A549 (cell line): ENCODE measurements at regions not wholly inside any gene's neighbourhood (a gene's known extent, or its start where the extent isn't known, plus 50 kb on each side); places are given as distances from the start of the nearest gene placed in this dataset.

Experiments
- ATAC-seq, 2 experiments: fragments of 200-7000 bp in 1 of 2; fragments of >200 bp in 1 of 2; cut with Nextera tagmentation in 1 of 2; cut with Tn5 transposase in 1 of 2; 3 replicates each; pipeline versions ENCODE4 v1.8.0 to v1.9.1; 2018 to 2020; ENCODE audit warnings: mild to moderate bottlenecking in 1 of 2, moderate library complexity in 1 of 2
- CTCF ChIA-PET: fragments of 300-600 bp; sonication (Branson Sonifier 250); formaldehyde crosslinking; extraction: SDS; loops from one replicate; lab custom pipeline; 2021; ENCODE audit warnings: antibody characterized with exemption, inconsistent platforms; lab: Yijun Ruan, JAX
- POLR2A ChIA-PET: fragments of 350-600 bp; formaldehyde crosslinking; extraction: SDS; loops from one replicate; lab custom pipeline; 2021; ENCODE audit warnings: antibody characterized with exemption, inconsistent platforms; lab: Yijun Ruan, JAX
- DNase-seq, 2 experiments: peaks; one replicate each; pipeline versions ENCODE4 v3.0.0 to v3.0.0-alpha.2; 2011 to 2016; ENCODE audit warnings: low read depth in 1 of 2, low spot score in 1 of 2
- FAIRE-seq: peaks from 2 replicates; lab custom pipeline; 2011; peaks lifted over from hg19 to GRCh38; lab: Jason Lieb, UNC
- H3K27ac ChIP-seq, 2 experiments: fragments of >200 bp; sonication (Bioruptor Twin); formaldehyde crosslinking; 3 replicates each; pipeline ENCODE4 v1.5.1; 2016 to 2017
- H3K4me1 ChIP-seq: fragments of >200 bp; sonication (Bioruptor Twin); formaldehyde crosslinking; 3 replicates; pipeline ENCODE4 v1.6.1; 2016
- H3K4me2 ChIP-seq: fragments of >200 bp; sonication (Bioruptor Twin); formaldehyde crosslinking; 3 replicates; pipeline ENCODE4 v1.6.1; 2016
- H3K4me3 ChIP-seq: fragments of >200 bp; sonication (Bioruptor Twin); formaldehyde crosslinking; 3 replicates; pipeline ENCODE4 v1.5.1; 2016
- H3K9me3 ChIP-seq: fragments of >200 bp; sonication (Bioruptor Twin); formaldehyde crosslinking; 3 replicates; pipeline ENCODE4 v1.6.1; 2016
- BHLHE40 ChIP-seq: IDR thresholded peaks from 2 replicates; pipeline ENCODE4 v1.6.1; 2012; ENCODE audit warnings: low read depth, low read length, inconsistent platforms
- CBX2 ChIP-seq: fragments of 200-600 bp; sonication (generic); IDR thresholded peaks from 2 replicates; pipeline ENCODE4 v1.6.1; 2016; ENCODE audit warnings: low read depth, mild to moderate bottlenecking, borderline replicate concordance
- CBX8 ChIP-seq: fragments of 200-600 bp; sonication (generic); IDR thresholded peaks from 2 replicates; pipeline ENCODE4 v1.6.1; 2016
- CEBPB ChIP-seq, 2 experiments: fragments of >200 bp in 1 of 2; sonication (Bioruptor Twin) in 1 of 2; formaldehyde crosslinking in 1 of 2; IDR thresholded peaks; 2 replicates each; pipeline ENCODE4 v1.6.1; 2012 to 2016
- EP300 ChIP-seq, 2 experiments: fragments of >200 bp; sonication (Bioruptor Twin); formaldehyde crosslinking; IDR thresholded peaks; 2 replicates in 1 of 2; 3 replicates in 1 of 2; pipeline ENCODE4 v1.6.1; 2016 to 2017
- FOXS1 ChIP-seq: fragments of 250-450 bp; sonication (Bioruptor Pico); IDR thresholded peaks from 2 replicates; pipeline ENCODE4 v1.5.0; 2020; ENCODE audit warnings: mild to moderate bottlenecking, moderate library complexity
- HEYL ChIP-seq: fragments of 250-450 bp; sonication (Bioruptor Pico); IDR thresholded peaks from 2 replicates; pipeline ENCODE4 v1.8.0; 2021; ENCODE audit warnings: mild to moderate bottlenecking, moderate library complexity
- HOXB5 ChIP-seq: fragments of 250-450 bp; sonication (Bioruptor Pico); IDR thresholded peaks from 2 replicates; pipeline ENCODE4 v1.5.0; 2020; ENCODE audit warnings: mild to moderate bottlenecking, moderate library complexity
- JUN ChIP-seq, 2 experiments: fragments of >200 bp; sonication (Bioruptor Twin); formaldehyde crosslinking; IDR thresholded peaks; 2 replicates in 1 of 2; 3 replicates in 1 of 2; pipeline ENCODE4 v1.6.1; 2016 to 2017
- KDM1A ChIP-seq: fragments of 200-600 bp; sonication (generic); IDR thresholded peaks from 2 replicates; pipeline ENCODE4 v1.6.1; 2016; ENCODE audit warnings: low read depth, mild to moderate bottlenecking
- KDM5A ChIP-seq: fragments of 200-600 bp; sonication (generic); IDR thresholded peaks from 2 replicates; pipeline ENCODE4 v1.6.1; 2016; ENCODE audit warnings: antibody characterized with exemption, mild to moderate bottlenecking
- NPAS2 ChIP-seq: fragments of 250-450 bp; sonication (Bioruptor Pico); IDR thresholded peaks from 2 replicates; pipeline ENCODE4 v1.8.0; 2022; ENCODE audit warnings: mild to moderate bottlenecking, moderate library complexity, borderline replicate concordance
- PHF8 ChIP-seq: fragments of 200-600 bp; sonication (generic); IDR thresholded peaks from 2 replicates; pipeline ENCODE4 v1.6.1; 2016; ENCODE audit warnings: low read depth, mild to moderate bottlenecking, antibody characterized with exemption, moderate library complexity, borderline replicate concordance
- RAD21 ChIP-seq, 2 experiments: fragments of >200 bp in 1 of 2; sonication (Bioruptor Twin) in 1 of 2; formaldehyde crosslinking in 1 of 2; IDR thresholded peaks in 1 of 2; conservative IDR thresholded peaks in 1 of 2; 2 replicates in 1 of 2; 3 replicates in 1 of 2; pipeline ENCODE4 v1.6.1; 2012 to 2018; ENCODE audit warnings: inconsistent platforms in 1 of 2
- TFCP2L1 ChIP-seq: fragments of 250-450 bp; sonication (Bioruptor Pico); IDR thresholded peaks from 2 replicates; pipeline ENCODE4 v1.5.0; 2021; ENCODE audit warnings: mild to moderate bottlenecking
- TP53 ChIP-seq: fragments of 250-450 bp; sonication (Bioruptor Pico); IDR thresholded peaks from 2 replicates; pipeline ENCODE4 v1.5.0; 2021; ENCODE audit warnings: mild to moderate bottlenecking, moderate library complexity
- ZC3H11A ChIP-seq: fragments of 450-650 bp; IDR thresholded peaks from 2 replicates; pipeline ENCODE4 v1.6.1; 2014; ENCODE audit warnings: antibody characterized with exemption, mild to moderate bottlenecking
- WGBS: methylation state at CpG from one replicate; pipeline ENCODE4 v1.1.6; 2017; ENCODE audit errors: missing lambda C conversion rate; 5-methylcytosine and 5-hydroxymethylcytosine counted together
- TF ChIP-seq, protein P1 (sequence below): fragments of >200 bp; sonication (Bioruptor Twin); formaldehyde crosslinking; IDR thresholded peaks from 2 replicates; pipeline ENCODE4 v1.6.1; 2016
- TF ChIP-seq, protein P2 (sequence below): IDR thresholded peaks from 2 replicates; pipeline ENCODE4 v1.6.1; 2012
- TF ChIP-seq, protein P3 (sequence below): IDR thresholded peaks from 2 replicates; pipeline ENCODE4 v1.6.1; 2012
- TF ChIP-seq, protein P4 (sequence below): fragments of 250-450 bp; sonication (Bioruptor Pico); IDR thresholded peaks from 2 replicates; pipeline ENCODE4 v1.5.0; 2020; ENCODE audit warnings: low read depth, mild to moderate bottlenecking, moderate library complexity

DNA sequence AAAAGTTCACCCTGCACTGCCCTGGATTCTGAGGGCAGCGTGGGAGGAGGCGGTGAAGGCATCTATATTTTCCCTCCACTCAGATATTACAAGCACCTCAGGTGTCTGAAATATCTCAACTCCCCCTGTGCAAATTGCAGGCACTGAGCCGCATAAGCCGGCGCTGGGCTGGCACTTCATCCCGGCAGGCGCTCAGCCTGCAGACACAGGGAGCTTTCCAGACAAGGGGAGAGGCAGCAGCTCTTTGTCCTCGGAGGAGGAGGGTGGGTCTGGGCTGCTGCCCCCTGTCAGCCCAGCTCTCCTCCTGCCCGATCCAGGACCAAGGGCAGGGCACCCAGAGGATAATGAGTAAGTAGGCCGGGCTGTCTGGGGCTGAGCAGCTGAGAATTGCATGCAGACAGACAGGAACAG is 189.3 kb upstream of the MYT1L start:
- TF ChIP-seq TFCP2L1, result no peak
- no peak for TF ChIP-seq KDM1A
- TF ChIP-seq, protein P1, sequence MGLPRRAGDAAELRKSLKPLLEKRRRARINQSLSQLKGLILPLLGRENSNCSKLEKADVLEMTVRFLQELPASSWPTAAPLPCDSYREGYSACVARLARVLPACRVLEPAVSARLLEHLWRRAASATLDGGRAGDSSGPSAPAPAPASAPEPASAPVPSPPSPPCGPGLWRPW, result no peak
- TF ChIP-seq, protein P2, sequence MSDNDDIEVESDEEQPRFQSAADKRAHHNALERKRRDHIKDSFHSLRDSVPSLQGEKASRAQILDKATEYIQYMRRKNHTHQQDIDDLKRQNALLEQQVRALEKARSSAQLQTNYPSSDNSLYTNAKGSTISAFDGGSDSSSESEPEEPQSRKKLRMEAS, result no peak
- no peak for TF ChIP-seq BHLHE40
- no peak for TF ChIP-seq PHF8
- WGBS, result 26% methylated on average over 10 of the region's 10 CpGs
- Histone ChIP-seq H3K4me1 (no peaks in the 10 kb centered on the region), H3K4me2 (no peak overlapping the region), H3K9me3 (no peaks in the 10 kb centered on the region), H3K4me3 (no peak overlapping the region), H3K27ac (no peak overlapping the region)
- DNase-seq (no peak), ATAC-seq (no peak), FAIRE-seq (no peak)
- ChIA-PET POLR2A (no interaction called here), CTCF (no interaction called here)

DNA sequence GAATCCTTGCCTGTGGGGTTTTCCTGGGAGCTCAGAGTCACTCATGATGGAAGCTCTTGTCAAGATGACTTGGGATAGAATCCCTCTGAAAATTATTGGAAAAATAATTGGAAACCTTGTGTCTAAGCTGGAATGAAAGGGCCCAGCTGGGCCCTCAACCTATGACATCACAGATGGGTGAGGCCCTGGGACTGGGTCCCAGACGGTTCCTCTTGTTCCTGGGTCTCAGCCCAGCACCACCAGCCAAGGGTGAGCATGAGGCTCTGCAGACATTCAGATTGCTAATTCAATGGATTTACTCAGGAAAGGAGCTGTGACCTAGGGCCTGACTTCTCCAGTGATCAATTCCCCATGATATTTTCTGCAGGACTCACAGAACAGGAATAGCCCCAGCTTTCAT is 188.3 kb upstream of the MYT1L start:
- CTCF ChIA-PET, result interaction anchor here (1.0 kb wide), 1 partner anchor 27 kb away, joined by 4 read pairs; no protein-coding TSS in a partner anchor
- no peak for TF ChIP-seq PHF8
- TF ChIP-seq HEYL (CRISPR knock-in tag), result no peak
- no peak for TF ChIP-seq JUN (IDR thresholded peaks at IDR 0.05)
- TF ChIP-seq KDM1A, result no peak
- TF ChIP-seq, protein P3, sequence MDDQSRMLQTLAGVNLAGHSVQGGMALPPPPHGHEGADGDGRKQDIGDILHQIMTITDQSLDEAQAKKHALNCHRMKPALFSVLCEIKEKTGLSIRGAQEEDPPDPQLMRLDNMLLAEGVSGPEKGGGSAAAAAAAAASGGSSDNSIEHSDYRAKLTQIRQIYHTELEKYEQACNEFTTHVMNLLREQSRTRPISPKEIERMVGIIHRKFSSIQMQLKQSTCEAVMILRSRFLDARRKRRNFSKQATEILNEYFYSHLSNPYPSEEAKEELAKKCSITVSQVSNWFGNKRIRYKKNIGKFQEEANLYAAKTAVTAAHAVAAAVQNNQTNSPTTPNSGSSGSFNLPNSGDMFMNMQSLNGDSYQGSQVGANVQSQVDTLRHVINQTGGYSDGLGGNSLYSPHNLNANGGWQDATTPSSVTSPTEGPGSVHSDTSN, result no peak
- no peak for TF ChIP-seq CBX8
- no peak for TF ChIP-seq CBX2
- TF ChIP-seq HOXB5 (CRISPR knock-in tag), result no peak
- no peak for TF ChIP-seq NPAS2 (CRISPR knock-in tag)
- TF ChIP-seq EP300 (IDR thresholded peaks at IDR 0.05), result no peak
- TF ChIP-seq CEBPB (IDR thresholded peaks at IDR 0.05), result no peak
- no peak for TF ChIP-seq TP53
- no peak for TF ChIP-seq FOXS1 (CRISPR knock-in tag)
- no peak for TF ChIP-seq ZC3H11A
- TF ChIP-seq, protein P4, sequence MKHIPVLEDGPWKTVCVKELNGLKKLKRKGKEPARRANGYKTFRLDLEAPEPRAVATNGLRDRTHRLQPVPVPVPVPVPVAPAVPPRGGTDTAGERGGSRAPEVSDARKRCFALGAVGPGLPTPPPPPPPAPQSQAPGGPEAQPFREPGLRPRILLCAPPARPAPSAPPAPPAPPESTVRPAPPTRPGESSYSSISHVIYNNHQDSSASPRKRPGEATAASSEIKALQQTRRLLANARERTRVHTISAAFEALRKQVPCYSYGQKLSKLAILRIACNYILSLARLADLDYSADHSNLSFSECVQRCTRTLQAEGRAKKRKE (CRISPR knock-in tag), result no peak
- TF ChIP-seq, protein P1, result no peak
- TF ChIP-seq KDM5A, result no peak
- TF ChIP-seq RAD21 (conservative IDR thresholded peaks at IDR 0.05 in 1 of 2, IDR thresholded peaks at IDR 0.05 in 1 of 2), result no peak
- Histone ChIP-seq H3K4me1 (no peaks in the 10 kb centered on the region), H3K4me2 (no peak overlapping the region), H3K27ac (no peak overlapping the region), H3K9me3 (no peaks in the 10 kb centered on the region), H3K4me3 (no peak overlapping the region)
- ATAC-seq, result no peak
- no peak for FAIRE-seq
- WGBS, result 0% methylated on average over 1 of the region's 1 CpG
- POLR2A ChIA-PET, result no interaction called here
- no peak for DNase-seq

DNA sequence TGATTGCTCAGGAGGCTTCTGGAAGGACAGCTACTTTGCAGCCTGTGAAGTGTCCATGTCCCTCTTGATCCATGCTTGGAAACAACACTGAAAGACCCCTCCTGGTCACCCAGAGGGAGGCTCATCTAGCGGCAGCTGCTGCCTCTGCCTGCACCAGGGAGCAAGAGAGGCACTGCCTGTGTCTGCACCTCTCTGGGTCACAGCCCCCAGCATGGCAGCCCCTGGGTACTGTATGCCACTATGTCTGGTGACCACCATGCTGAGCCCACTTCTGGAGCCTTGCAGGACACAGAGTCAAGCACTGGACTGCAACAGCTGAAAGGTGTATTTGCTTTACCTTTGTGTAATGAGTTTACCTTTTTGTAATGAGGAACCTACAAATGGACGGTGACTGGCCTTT is 186.3 kb upstream of the MYT1L start:
- no peak overlapping the region for H3K4me2 ChIP-seq
- 20% methylated on average over 2 of the region's 2 CpGs for WGBS
- ATAC-seq (no peak), DNase-seq (no peak), FAIRE-seq (no peak)
- H3K4me1 ChIP-seq, result no peaks in the 10 kb centered on the region
- CTCF ChIA-PET, result no interaction called here
- no peak for TF ChIP-seq TP53
- no peak overlapping the region for H3K4me3 ChIP-seq
- H3K27ac ChIP-seq, result no peak overlapping the region
- H3K9me3 ChIP-seq, result no peaks in the 10 kb centered on the region
- POLR2A ChIA-PET, result no interaction called here
